Type B pancreatic cell (in vitro differentiated cells): ENCODE measurements at regions not wholly inside any gene's neighbourhood (a gene's known extent, or its start where the extent isn't known, plus 50 kb on each side); places are given as distances from the start of the nearest gene placed in this dataset.

Source experiments
- DNase-seq: peaks from one replicate; pipeline ENCODE4 v3.0.0; 2021; ENCODE audit warnings: mixed read lengths; ENCODE audit not compliant: unreplicated experiment; ENCODE audit errors: extremely low spot score
- H3K27ac Mint-ChIP-seq: 2 replicates; pipeline ENCODE4 v1.8.0; 2021; ENCODE audit warnings: mild to moderate bottlenecking, mixed read lengths
- H3K27me3 Mint-ChIP-seq: 2 replicates; pipeline ENCODE4 v1.8.0; 2021; ENCODE audit warnings: mixed read lengths
- H3K36me3 Mint-ChIP-seq: 2 replicates; pipeline ENCODE4 v1.8.0; 2021; ENCODE audit warnings: mixed read lengths
- H3K4me1 Mint-ChIP-seq: one replicate; pipeline ENCODE4 v1.8.0; 2021; ENCODE audit warnings: mixed read lengths; ENCODE audit not compliant: unreplicated experiment
- H3K4me3 Mint-ChIP-seq: 2 replicates; pipeline ENCODE4 v1.8.0; 2021; ENCODE audit warnings: mild to moderate bottlenecking, mixed read lengths
- H3K9me3 Mint-ChIP-seq: 2 replicates; pipeline ENCODE4 v1.8.0; 2021; ENCODE audit warnings: mixed read lengths
- TF ChIP-seq, protein P1 (sequence below): fragments of 200-600 bp; sonication (generic); conservative IDR thresholded peaks from 2 replicates; pipeline ENCODE4 v1.5.0; 2021; ENCODE audit warnings: antibody characterized with exemption, mild to moderate bottlenecking

DNA sequence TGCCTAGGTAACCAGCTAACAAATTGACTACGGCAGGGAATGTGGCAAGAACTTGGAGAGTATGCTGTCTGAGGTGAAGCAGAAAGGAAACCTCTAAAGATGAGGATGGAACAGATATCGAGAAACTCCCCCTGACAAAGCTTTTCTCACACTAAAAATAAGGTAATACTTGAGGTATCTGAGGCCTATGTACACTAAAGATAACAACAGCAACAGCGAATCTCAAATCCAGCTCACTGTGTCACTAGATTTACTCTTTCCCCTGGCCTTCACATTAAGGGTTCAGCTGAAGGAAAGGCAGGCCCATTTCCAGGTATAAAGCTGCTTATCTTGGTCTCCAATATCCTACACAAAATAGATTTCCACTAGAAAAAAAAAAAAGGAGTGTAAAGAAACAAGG lies 518.0 kb downstream of the KCNT2 start:
- Mint-ChIP-seq H3K4me3 (no peak overlapping the region), H3K9me3 (no peaks in the 10 kb centered on the region), H3K27ac (no peak overlapping the region), H3K4me1 (no peaks in the 10 kb centered on the region), H3K27me3 (no peaks in the 10 kb centered on the region), H3K36me3 (no peaks in the 10 kb centered on the region)
- TF ChIP-seq, protein P1, sequence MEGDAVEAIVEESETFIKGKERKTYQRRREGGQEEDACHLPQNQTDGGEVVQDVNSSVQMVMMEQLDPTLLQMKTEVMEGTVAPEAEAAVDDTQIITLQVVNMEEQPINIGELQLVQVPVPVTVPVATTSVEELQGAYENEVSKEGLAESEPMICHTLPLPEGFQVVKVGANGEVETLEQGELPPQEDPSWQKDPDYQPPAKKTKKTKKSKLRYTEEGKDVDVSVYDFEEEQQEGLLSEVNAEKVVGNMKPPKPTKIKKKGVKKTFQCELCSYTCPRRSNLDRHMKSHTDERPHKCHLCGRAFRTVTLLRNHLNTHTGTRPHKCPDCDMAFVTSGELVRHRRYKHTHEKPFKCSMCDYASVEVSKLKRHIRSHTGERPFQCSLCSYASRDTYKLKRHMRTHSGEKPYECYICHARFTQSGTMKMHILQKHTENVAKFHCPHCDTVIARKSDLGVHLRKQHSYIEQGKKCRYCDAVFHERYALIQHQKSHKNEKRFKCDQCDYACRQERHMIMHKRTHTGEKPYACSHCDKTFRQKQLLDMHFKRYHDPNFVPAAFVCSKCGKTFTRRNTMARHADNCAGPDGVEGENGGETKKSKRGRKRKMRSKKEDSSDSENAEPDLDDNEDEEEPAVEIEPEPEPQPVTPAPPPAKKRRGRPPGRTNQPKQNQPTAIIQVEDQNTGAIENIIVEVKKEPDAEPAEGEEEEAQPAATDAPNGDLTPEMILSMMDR = no peak
- no peak for DNase-seq

DNA sequence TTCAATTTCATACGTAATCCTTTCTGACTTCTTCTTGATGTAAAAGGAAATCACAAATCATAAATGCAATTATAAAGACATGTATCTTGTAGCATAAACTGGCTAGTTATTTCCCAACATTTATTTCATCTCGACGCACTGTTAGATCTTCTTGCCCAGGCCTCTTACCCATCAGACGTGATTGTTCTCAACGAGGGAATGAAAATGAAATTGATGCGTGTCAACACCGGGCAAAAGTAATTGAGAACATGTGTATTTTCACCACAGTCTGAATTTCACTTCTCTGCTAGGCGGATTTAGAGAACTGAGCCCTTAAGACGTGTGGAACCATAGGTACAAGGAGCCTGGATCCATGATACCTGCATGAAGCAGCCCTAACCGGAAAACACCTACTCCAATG lies 519.7 kb downstream of the KCNT2 start:
- H3K9me3 Mint-ChIP-seq = no peaks in the 10 kb centered on the region
- H3K4me3 Mint-ChIP-seq = no peak overlapping the region
- TF ChIP-seq, protein P1 = no peak
- no peaks in the 10 kb centered on the region for H3K27me3 Mint-ChIP-seq
- no peak for DNase-seq
- no peaks in the 10 kb centered on the region for H3K36me3 Mint-ChIP-seq
- H3K27ac Mint-ChIP-seq = no peak overlapping the region
- H3K4me1 Mint-ChIP-seq = no peaks in the 10 kb centered on the region

DNA sequence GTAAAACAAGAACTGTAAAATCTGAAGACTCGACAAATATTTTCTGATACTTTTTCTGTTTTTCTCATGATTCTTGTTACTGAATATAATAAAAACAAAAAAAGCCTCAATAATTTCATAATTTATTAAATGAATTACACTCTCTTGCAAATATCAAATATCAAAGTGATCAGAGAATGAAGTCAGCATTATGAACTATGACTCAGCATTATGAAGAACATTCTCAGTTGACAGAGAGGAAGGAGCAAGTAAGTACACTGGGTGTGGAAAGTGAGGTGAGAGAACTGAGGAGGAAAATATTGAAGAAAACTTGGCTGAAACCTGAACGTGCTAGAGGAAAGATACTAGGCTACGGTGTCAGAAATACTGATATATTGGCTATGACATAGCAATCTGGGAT lies 529.5 kb downstream of the KCNT2 start:
- TF ChIP-seq, protein P1 = no peak
- H3K9me3 Mint-ChIP-seq = no peaks in the 10 kb centered on the region
- H3K36me3 Mint-ChIP-seq = no peaks in the 10 kb centered on the region
- no peaks in the 10 kb centered on the region for H3K4me1 Mint-ChIP-seq
- no peaks in the 10 kb centered on the region for H3K27me3 Mint-ChIP-seq
- no peak for DNase-seq
- no peak overlapping the region for H3K4me3 Mint-ChIP-seq
- H3K27ac Mint-ChIP-seq = peak overlapping the region; percentile 9

DNA sequence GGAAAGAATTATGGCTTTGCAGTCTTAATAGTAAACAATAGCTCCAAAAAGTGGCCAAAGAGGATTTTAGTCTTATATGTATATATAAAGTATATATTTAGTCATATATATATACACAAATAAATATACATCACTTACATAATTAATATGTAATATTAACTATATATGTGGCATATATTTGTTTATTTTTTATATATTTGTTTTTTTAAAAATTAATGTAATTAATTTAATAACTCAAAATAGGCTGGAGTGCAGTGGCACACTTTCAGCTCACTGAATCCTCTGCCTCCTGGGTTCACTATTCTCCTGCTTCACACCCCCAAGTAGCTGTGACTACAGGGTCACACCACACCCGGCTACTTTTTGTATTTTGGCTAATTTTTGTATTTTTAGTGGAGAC lies 532.6 kb downstream of the KCNT2 start:
- no peaks in the 10 kb centered on the region for H3K27me3 Mint-ChIP-seq
- TF ChIP-seq, protein P1 = no peak
- no peak overlapping the region for H3K27ac Mint-ChIP-seq
- no peak overlapping the region for H3K4me3 Mint-ChIP-seq
- no peak for DNase-seq
- no peaks in the 10 kb centered on the region for H3K9me3 Mint-ChIP-seq
- no peaks in the 10 kb centered on the region for H3K36me3 Mint-ChIP-seq
- H3K4me1 Mint-ChIP-seq = no peaks in the 10 kb centered on the region

DNA sequence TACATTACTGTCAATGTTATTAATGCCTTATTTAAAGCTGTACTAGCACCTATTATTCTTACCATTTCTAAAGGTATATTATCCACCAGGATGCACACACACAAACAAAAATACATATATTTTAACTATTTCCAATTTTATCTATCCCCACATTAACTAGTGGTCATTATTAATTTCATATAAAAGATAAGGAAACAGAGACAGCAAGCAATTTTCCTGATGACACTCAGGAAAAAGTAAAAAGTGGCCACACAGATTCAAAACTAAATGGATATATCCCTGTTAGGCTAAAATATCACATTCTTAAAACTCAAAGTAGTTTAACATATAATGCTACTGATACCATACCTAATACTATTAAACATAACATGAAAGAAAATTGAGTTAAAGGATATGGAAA lies 534.1 kb downstream of the KCNT2 start:
- Mint-ChIP-seq H3K9me3 (no peaks in the 10 kb centered on the region), H3K27me3 (no peaks in the 10 kb centered on the region), H3K4me1 (no peaks in the 10 kb centered on the region), H3K36me3 (no peaks in the 10 kb centered on the region), H3K4me3 (no peak overlapping the region), H3K27ac (no peak overlapping the region)
- DNase-seq = no peak
- TF ChIP-seq, protein P1 = no peak

DNA sequence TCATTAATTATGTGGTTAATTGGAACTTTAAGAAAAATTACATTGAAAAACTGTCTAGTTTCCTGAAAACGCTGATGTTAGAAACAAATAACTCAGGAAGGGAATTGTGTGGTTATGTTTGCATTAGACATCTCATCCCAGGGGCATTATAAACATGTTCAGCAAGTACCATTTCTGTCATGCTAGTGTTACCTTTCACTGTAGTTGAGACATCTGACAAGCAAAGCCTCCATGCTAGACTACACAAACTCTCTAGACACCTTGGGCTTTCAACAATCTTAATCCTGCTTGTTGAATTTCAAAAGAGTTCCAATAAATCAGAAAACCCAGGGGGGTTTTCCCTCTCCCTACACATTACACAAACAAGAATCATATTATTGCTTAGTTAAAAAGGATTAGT lies 536.8 kb downstream of the KCNT2 start:
- Mint-ChIP-seq H3K27ac (no peak overlapping the region), H3K9me3 (no peaks in the 10 kb centered on the region), H3K4me1 (no peaks in the 10 kb centered on the region), H3K27me3 (no peaks in the 10 kb centered on the region), H3K36me3 (no peaks in the 10 kb centered on the region), H3K4me3 (no peak overlapping the region)
- TF ChIP-seq, protein P1 = no peak
- DNase-seq = no peak
